ENCODE measurements at regions not wholly inside any gene's neighbourhood (a gene's known extent, or its start where the extent isn't known, plus 50 kb on each side); places are given as distances from the start of the nearest gene placed in this dataset.

DNA sequence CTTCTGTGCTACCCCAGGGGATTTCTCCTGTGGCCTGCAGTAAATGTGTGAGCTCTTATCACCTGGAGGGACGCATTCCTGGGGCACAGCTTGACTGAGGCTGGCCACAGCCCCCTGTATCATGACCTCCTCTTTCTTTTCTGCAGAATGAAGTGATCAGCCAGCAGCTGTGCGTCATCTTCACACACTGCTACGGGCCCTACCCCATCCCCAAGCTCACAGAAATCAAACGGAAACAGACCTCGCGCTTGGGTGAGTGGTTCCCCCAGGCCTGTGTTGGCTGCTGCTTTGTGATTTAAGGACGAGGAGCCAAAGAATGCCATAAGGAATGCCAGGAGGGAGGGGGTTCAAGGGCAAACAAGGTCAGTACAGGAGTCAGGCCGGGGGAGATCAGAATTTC, 50.5 kb upstream of the PWP1 start (continued):
- TF ChIP-seq SP4 (IDR thresholded peaks at IDR 0.05; ENCODE audit: low read length) (no peak), CBX5 (IDR thresholded peaks at IDR 0.05; ENCODE audit: low read depth, low read length) (no peak), TAF7 (optimal IDR thresholded peaks at IDR 0.05; ENCODE audit: borderline replicate concordance, low read depth, low read length) (peak; percentile 31), TBP (IDR thresholded peaks at IDR 0.05; ENCODE audit: low read depth, low read length) (no peak; the same call in 1 of the 2 replicates), NRF1 (IDR thresholded peaks at IDR 0.05; ENCODE audit: low read depth, low read length) (no peak), RAD21 (IDR thresholded peaks at IDR 0.05 in 1 of 2, conservative IDR thresholded peaks at IDR 0.05 in 1 of 2; ENCODE audit: low read depth in 2 of 2, low read length in 2 of 2) (no peak), SP2 (IDR thresholded peaks at IDR 0.05; ENCODE audit: low read length) (no peak), TCF12 (IDR thresholded peaks at IDR 0.05; ENCODE audit: low read depth, low read length) (peak; percentile 57; the same call in 1 of the 2 replicates), POU5F1 (IDR thresholded peaks at IDR 0.05; ENCODE audit: low read depth, low read length) (no peak), KDM4A (IDR thresholded peaks at IDR 0.05; ENCODE audit: low read depth, low read length, severe bottlenecking) (no peak), KDM1A (IDR thresholded peaks at IDR 0.05; ENCODE audit: borderline replicate concordance, low read length) (no peak), HDAC2 (IDR thresholded peaks at IDR 0.05; ENCODE audit: borderline replicate concordance in 1 of 2, low read depth in 2 of 2, low read length in 2 of 2) (no peak), KDM5A (IDR thresholded peaks at IDR 0.05; ENCODE audit: low read length) (no peak), EZH2 (IDR thresholded peaks at IDR 0.05; ENCODE audit: low read depth, low read length, severe bottlenecking) (no peak), HDAC6 (IDR thresholded peaks at IDR 0.05; ENCODE audit: low read depth, low read length) (no peak), EP300 (IDR thresholded peaks at IDR 0.05; ENCODE audit: borderline replicate concordance in 1 of 2, low read depth in 2 of 2, low read length in 2 of 2) (peak in 1 of 2 experiments; percentile 17; a peak in 1 of 3 replicates), SP1 (IDR thresholded peaks at IDR 0.05; ENCODE audit: low read depth, low read length) (0 out of 2 replicates have a peak, but pooled peaks have one; percentile 47), CREB1 (IDR thresholded peaks at IDR 0.05) (peak; percentile 75), BRCA1 (IDR thresholded peaks at IDR 0.05; ENCODE audit: low read depth, low read length) (no peak), TEAD4 (IDR thresholded peaks at IDR 0.05; ENCODE audit: low read depth, low read length) (peak; percentile 87), JUN (IDR thresholded peaks at IDR 0.05; ENCODE audit: low read depth, low read length) (no peak)
- TF ChIP-seq, protein P1, sequence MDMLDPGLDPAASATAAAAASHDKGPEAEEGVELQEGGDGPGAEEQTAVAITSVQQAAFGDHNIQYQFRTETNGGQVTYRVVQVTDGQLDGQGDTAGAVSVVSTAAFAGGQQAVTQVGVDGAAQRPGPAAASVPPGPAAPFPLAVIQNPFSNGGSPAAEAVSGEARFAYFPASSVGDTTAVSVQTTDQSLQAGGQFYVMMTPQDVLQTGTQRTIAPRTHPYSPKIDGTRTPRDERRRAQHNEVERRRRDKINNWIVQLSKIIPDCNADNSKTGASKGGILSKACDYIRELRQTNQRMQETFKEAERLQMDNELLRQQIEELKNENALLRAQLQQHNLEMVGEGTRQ (IDR thresholded peaks at IDR 0.05; ENCODE audit: low read length): no peak

Data from H1 (cell line).